H1 (cell line): ENCODE measurements at regions not wholly inside any gene's neighbourhood (a gene's known extent, or its start where the extent isn't known, plus 50 kb on each side); places are given as distances from the start of the nearest gene placed in this dataset.
A peak's percentile ranks its signal among the peaks of the same experiment; 100 is the strongest.

Experiments
- CTCF ChIA-PET: fragments of 300-600 bp; sonication (Branson Sonifier 250); formaldehyde crosslinking; loops from one replicate; lab custom pipeline; 2021; ENCODE audit not compliant: partially characterized antibody; lab: Charles Lee
- POLR2A ChIA-PET: fragments of 300-600 bp; sonication (Branson Sonifier 250); formaldehyde crosslinking; loops from one replicate; lab custom pipeline; 2021; ENCODE audit warnings: inconsistent platforms; ENCODE audit not compliant: partially characterized antibody; lab: Charles Lee
- DNase-seq, 2 experiments: peaks; one replicate each; pipeline versions ENCODE4 v3.0.0 to v3.0.0-alpha.2; 2010 to 2022; ENCODE audit warnings: low spot score in 2 of 2, low read depth in 1 of 2, mixed read lengths in 1 of 2
- FAIRE-seq: peaks from 2 replicates; lab custom pipeline; 2011; peaks lifted over from hg19 to GRCh38; lab: Jason Lieb, UNC
- H2AFZ ChIP-seq: 2 replicates; pipeline ENCODE4 v1.8.1; 2012; ENCODE audit warnings: low read length, inconsistent platforms
- H2AK5ac ChIP-seq: 2 replicates; pipeline ENCODE4 v1.6.1; 2013; ENCODE audit warnings: low read depth, low read length
- H2BK120ac ChIP-seq: replicated peaks from 2 replicates; pipeline ENCODE3; 2013; ENCODE audit warnings: low read depth, low read length, inconsistent platforms
- H2BK12ac ChIP-seq: 2 replicates; pipeline ENCODE4 v1.6.1; 2013; ENCODE audit warnings: low read depth, low read length
- H2BK15ac ChIP-seq: 2 replicates; pipeline ENCODE4 v1.6.1; 2013; ENCODE audit warnings: low read length
- H2BK20ac ChIP-seq: 2 replicates; pipeline ENCODE4 v1.6.1; 2013; ENCODE audit warnings: low read length
- H2BK5ac ChIP-seq: 2 replicates; pipeline ENCODE4 v1.6.1; 2013; ENCODE audit warnings: low read depth, low read length
- H3K14ac ChIP-seq: 2 replicates; pipeline ENCODE4 v1.6.1; 2013; ENCODE audit warnings: inconsistent platforms; ENCODE audit not compliant: insufficient read length
- H3K18ac ChIP-seq: 2 replicates; pipeline ENCODE4 v1.6.1; 2013; ENCODE audit warnings: low read length; ENCODE audit errors: extremely low read depth
- H3K23ac ChIP-seq: 2 replicates; pipeline ENCODE4 v1.6.1; 2013; ENCODE audit warnings: inconsistent platforms; ENCODE audit not compliant: insufficient read length
- H3K23me2 ChIP-seq: 2 replicates; pipeline ENCODE4 v1.6.1; 2013; ENCODE audit warnings: low read depth, low read length
- H3K27ac ChIP-seq: 2 replicates; pipeline ENCODE4 v1.6.1; 2011; ENCODE audit warnings: low read depth, low read length, inconsistent platforms
- H3K27me3 ChIP-seq, 4 experiments: replicated peaks in 1 of 4; 1 replicate in 1 of 4; 2 replicates in 3 of 4; pipeline versions ENCODE4 v1.6.1 to v1.8.1; 2011 to 2013; ENCODE audit warnings: low read length in 3 of 4, mild to moderate bottlenecking in 3 of 4, inconsistent platforms in 2 of 4, mixed read lengths in 2 of 4, moderate library complexity in 1 of 4; ENCODE audit not compliant: control insufficient read depth in 3 of 4, insufficient read depth in 3 of 4; ENCODE audit errors: extremely low read depth in 1 of 4
- H3K36me3 ChIP-seq, 4 experiments: 2 replicates each; pipeline versions ENCODE4 v1.6.1 to v1.8.1; 2011 to 2013; ENCODE audit warnings: mild to moderate bottlenecking in 4 of 4, low read length in 3 of 4, moderate library complexity in 2 of 4, control low read depth in 1 of 4, inconsistent platforms in 1 of 4; ENCODE audit not compliant: insufficient read depth in 4 of 4, control insufficient read depth in 2 of 4
- H3K4ac ChIP-seq: replicated peaks from 2 replicates; pipeline ENCODE3; 2013; ENCODE audit warnings: low read length, low read depth, mixed read lengths, inconsistent platforms; ENCODE audit not compliant: insufficient read length
- H3K4me1 ChIP-seq, 4 experiments: replicated peaks in 1 of 4; 1 replicate in 1 of 4; 2 replicates in 3 of 4; pipeline versions ENCODE4 v1.6.1 to v1.8.1; 2011 to 2013; ENCODE audit warnings: low read length in 3 of 4, inconsistent platforms in 2 of 4, mixed read lengths in 1 of 4; ENCODE audit not compliant: insufficient read depth in 4 of 4, control insufficient read depth in 3 of 4
- H3K4me2 ChIP-seq, 2 experiments: 2 replicates each; pipeline versions ENCODE4 v1.6.1 to v1.8.1; 2011 to 2013; ENCODE audit warnings: low read depth in 2 of 2, low read length in 2 of 2, control low read depth in 1 of 2, inconsistent platforms in 1 of 2, mild to moderate bottlenecking in 1 of 2; ENCODE audit not compliant: insufficient read depth in 1 of 2
- H3K4me3 ChIP-seq, 4 experiments: fragments of 200-600, 300-600 bp in 1 of 4; sonication (generic), shearing (Covaris generic), sonication (Bioruptor Twin) in 1 of 4; 2 replicates each; pipeline versions ENCODE4 v1.5.1 to v1.8.1; 2011 to 2016; ENCODE audit warnings: low read length in 4 of 4, low read depth in 3 of 4, control low read depth in 2 of 4, inconsistent platforms in 2 of 4, mild to moderate bottlenecking in 2 of 4, mixed read lengths in 1 of 4, moderate library complexity in 1 of 4; ENCODE audit not compliant: insufficient read depth in 2 of 4; ENCODE audit errors: extremely low read depth in 1 of 4
- H3K56ac ChIP-seq: replicated peaks from 2 replicates; pipeline ENCODE3; 2013; ENCODE audit warnings: low read depth, mild to moderate bottlenecking, mixed read lengths, low read length, inconsistent platforms; ENCODE audit not compliant: insufficient read length
- H3K79me1 ChIP-seq: 2 replicates; pipeline ENCODE4 v1.6.1; 2013; ENCODE audit warnings: low read depth, low read length, control low read depth
- H3K79me2 ChIP-seq, 2 experiments: 2 replicates each; pipeline versions ENCODE4 v1.6.1 to v1.8.1; 2012 to 2013; ENCODE audit warnings: low read length in 2 of 2, mild to moderate bottlenecking in 2 of 2, inconsistent platforms in 1 of 2; ENCODE audit not compliant: insufficient read depth in 2 of 2, control insufficient read depth in 1 of 2
- H3K9ac ChIP-seq, 4 experiments: replicated peaks in 1 of 4; 1 replicate in 1 of 4; 2 replicates in 3 of 4; pipeline versions ENCODE4 v1.6.1 to v1.8.1; 2011 to 2013; ENCODE audit warnings: low read depth in 3 of 4, low read length in 3 of 4, control low read depth in 2 of 4, mild to moderate bottlenecking in 2 of 4, moderate library complexity in 2 of 4, inconsistent platforms in 1 of 4; ENCODE audit errors: extremely low read depth in 1 of 4
- H3K9me3 ChIP-seq, 2 experiments: 2 replicates each; pipeline versions ENCODE4 v1.6.1 to v1.8.1; 2012 to 2013; ENCODE audit warnings: mild to moderate bottlenecking in 2 of 2, moderate library complexity in 2 of 2, control low read depth in 1 of 2, inconsistent platforms in 1 of 2, low read depth in 1 of 2, low read length in 1 of 2, mixed read lengths in 1 of 2; ENCODE audit not compliant: insufficient read depth in 2 of 2
- H4K20me1 ChIP-seq, 2 experiments: replicated peaks in 1 of 2; 2 replicates each; pipeline versions ENCODE3 to v1.8.1; 2011 to 2013; ENCODE audit warnings: inconsistent platforms in 2 of 2, low read length in 2 of 2, mild to moderate bottlenecking in 1 of 2; ENCODE audit not compliant: insufficient read depth in 2 of 2, control insufficient read depth in 1 of 2
- H4K5ac ChIP-seq: 2 replicates; pipeline ENCODE4 v1.6.1; 2013; ENCODE audit warnings: low read length, low read depth, mixed read lengths, inconsistent platforms; ENCODE audit not compliant: insufficient read length
- H4K8ac ChIP-seq: 2 replicates; pipeline ENCODE4 v1.8.0; 2013; ENCODE audit warnings: mild to moderate bottlenecking, moderate library complexity, low read length, inconsistent platforms; ENCODE audit not compliant: insufficient read depth; ENCODE audit errors: extremely low read depth
- H4K91ac ChIP-seq: replicated peaks from 2 replicates; pipeline ENCODE3; 2013; ENCODE audit warnings: low read length, mixed read lengths, inconsistent platforms; ENCODE audit not compliant: insufficient read length
- SUZ12 ChIP-seq: fragments of 200-600 bp; sonication (generic); IDR thresholded peaks from 2 replicates; pipeline ENCODE4 v1.6.1; 2012; ENCODE audit warnings: mild to moderate bottlenecking, inconsistent platforms, low read length, moderate library complexity, mixed read lengths
- TCF12 ChIP-seq: IDR thresholded peaks from 2 replicates; pipeline ENCODE4 v1.6.1; 2011; ENCODE audit warnings: low read depth, mild to moderate bottlenecking, low read length
- WGBS, 2 experiments: shearing (Covaris generic) in 1 of 2; methylation state at CpG; one replicate each; pipeline versions ENCODE4 v1.1.6 to v1.1.7; 2013 to 2015; ENCODE audit warnings: low lambda C conversion rate in 2 of 2, mixed read lengths in 2 of 2, inconsistent platforms in 1 of 2, low coverage in 1 of 2, missing lambda C conversion rate in 1 of 2; ENCODE audit not compliant: insufficient replicate concordance in 2 of 2, insufficient coverage in 1 of 2, insufficient read length in 1 of 2; ENCODE audit errors: extremely low coverage in 1 of 2, missing lambda C conversion rate in 1 of 2; 5-methylcytosine and 5-hydroxymethylcytosine counted together

DNA sequence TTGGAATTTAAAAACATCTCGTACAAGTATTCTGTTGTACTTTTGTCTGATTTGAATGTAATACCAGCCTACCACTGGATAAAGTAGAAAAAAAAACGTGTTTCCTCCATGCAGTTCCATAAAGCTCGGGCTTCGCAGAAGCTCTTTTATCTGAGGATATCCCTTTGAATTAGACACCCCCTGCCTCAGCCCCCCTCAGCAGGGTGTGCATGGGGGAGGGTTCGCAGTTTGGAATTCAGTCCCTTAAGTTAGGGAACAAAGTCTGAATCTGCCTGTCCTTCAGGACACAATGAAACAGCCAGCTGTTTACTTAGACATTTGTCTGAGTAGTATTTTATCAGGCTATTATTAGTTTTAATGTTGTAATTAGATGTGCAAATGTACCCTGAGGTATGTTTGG, 234.0 kb upstream of the CAND1 start:
- Histone ChIP-seq H3K56ac (no peak overlapping the region), H3K9me3 (no peaks in the 10 kb centered on the region), H2BK12ac (no peak overlapping the region), H3K4ac (no peak overlapping the region), H2BK20ac (no peak overlapping the region), H3K4me1 (peaks cover 0 to 4% (median 4%) of the 10 kb centered on the region in 4 experiments; a peak in 2 of 7 replicates), H3K79me1 (no peaks in the 10 kb centered on the region; the same call in 1 of the 2 replicates), H3K14ac (no peak overlapping the region), H3K4me2 (no peak overlapping the region), H3K27ac (no peak overlapping the region), H3K23ac (no peak overlapping the region), H4K8ac (no peak overlapping the region), H2BK5ac (no peak overlapping the region), H3K23me2 (no peaks in the 10 kb centered on the region), H2AFZ (no peak overlapping the region), H3K4me3 (no peak overlapping the region), H3K79me2 (no peaks in the 10 kb centered on the region), H4K91ac (no peak overlapping the region), H3K36me3 (no peaks in the 10 kb centered on the region), H2BK120ac (no peak overlapping the region), H4K20me1 (peaks cover 1 to 14% of the 10 kb centered on the region in 2 experiments), H3K9ac (no peak overlapping the region), H2AK5ac (no peak overlapping the region), H4K5ac (no peak overlapping the region), H2BK15ac (no peak overlapping the region), H3K18ac (no peak overlapping the region), H3K27me3 (peaks cover 0 to 2% (median 0%) of the 10 kb centered on the region in 4 experiments; a peak in 3 of 7 replicates)
- FAIRE-seq (no peak), DNase-seq (no peak)
- POLR2A ChIA-PET, result interaction anchor here (0.9 kb wide), 1 partner anchor 11 kb away, joined by 3 read pairs; no protein-coding TSS in a partner anchor
- TF ChIP-seq TCF12 (0 out of 2 replicates have a peak, but pooled peaks have one; percentile 24), SUZ12 (no peak)
- 47% methylated on average over 5 of the region's 5 CpGs; no CpG with 5 or more reads in 1 of the 2 experiments for WGBS, 2 experiments
- CTCF ChIA-PET, result interaction anchor here (0.7 to 3.7 kb wide), 5 partner anchors 9 to 186 kb away, joined by 3 to 15 read pairs (median 5); no protein-coding TSS in a partner anchor
